ENCODE measurements at regions not wholly inside any gene's neighbourhood (a gene's known extent, or its start where the extent isn't known, plus 50 kb on each side); places are given as distances from the start of the nearest gene placed in this dataset.

- Histone ChIP-seq H3K4me1 (ENCODE audit: low read depth, poor library complexity, severe bottlenecking) (no peaks in the 10 kb centered on the region), H3K4me3 (IDR thresholded peaks at IDR 0.05; ENCODE audit: insufficient read depth, low read depth, low read length) (no peak overlapping the region), H3K79me2 (ENCODE audit: insufficient read depth, low read depth) (no peaks in the 10 kb centered on the region), H3K27ac (no peak overlapping the region), H3K9ac (no peak overlapping the region), H3K36me3 (ENCODE audit: insufficient read depth) (no peaks in the 10 kb centered on the region), H3K4me2 (no peak overlapping the region), H2AFZ (ENCODE audit: low read depth) (no peak overlapping the region), H4K20me1 (ENCODE audit: insufficient read depth) (no peaks in the 10 kb centered on the region), H3K27me3 (ENCODE audit: insufficient read depth, low read depth) (no peaks in the 10 kb centered on the region)
- no peak for TF ChIP-seq CTCF (conservative IDR thresholded peaks at IDR 0.05; ENCODE audit: low read depth, low read length)
These were observed 131.1 kb upstream of the NCAM1 start for GRCh38 chr11:112829971-112830654.

GRCh38 chr11:112831041-112831440 is 130.2 kb upstream of the NCAM1 start:
- no peaks in the 10 kb centered on the region for H3K27me3 ChIP-seq (ENCODE audit: insufficient read depth, low read depth)
- H3K36me3 ChIP-seq (ENCODE audit: insufficient read depth) = no peaks in the 10 kb centered on the region
- H3K4me3 ChIP-seq (IDR thresholded peaks at IDR 0.05; ENCODE audit: insufficient read depth, low read depth, low read length) = no peak overlapping the region
- no peaks in the 10 kb centered on the region for H4K20me1 ChIP-seq (ENCODE audit: insufficient read depth)
- no peak overlapping the region for H2AFZ ChIP-seq (ENCODE audit: low read depth)
- H3K27ac ChIP-seq = no peak overlapping the region
- H3K9ac ChIP-seq = no peak overlapping the region
- no peak overlapping the region for H3K4me2 ChIP-seq
- no peak for TF ChIP-seq CTCF (conservative IDR thresholded peaks at IDR 0.05; ENCODE audit: low read depth, low read length)
- H3K4me1 ChIP-seq (ENCODE audit: low read depth, poor library complexity, severe bottlenecking) = no peaks in the 10 kb centered on the region
- no peaks in the 10 kb centered on the region for H3K79me2 ChIP-seq (ENCODE audit: insufficient read depth, low read depth)

GRCh38 chr11:112831969-112832766 is 129.1 kb upstream of the NCAM1 start:
- no peaks in the 10 kb centered on the region for H3K4me1 ChIP-seq (ENCODE audit: low read depth, poor library complexity, severe bottlenecking)
- no peak for TF ChIP-seq CTCF (conservative IDR thresholded peaks at IDR 0.05; ENCODE audit: low read depth, low read length)
- no peak overlapping the region for H3K27ac ChIP-seq

GRCh38 chr11:112834277-112834755 is 126.9 kb upstream of the NCAM1 start:
- no peak for TF ChIP-seq CTCF (conservative IDR thresholded peaks at IDR 0.05; ENCODE audit: low read depth, low read length)
- no peaks in the 10 kb centered on the region for H3K36me3 ChIP-seq (ENCODE audit: insufficient read depth)
- H3K4me1 ChIP-seq (ENCODE audit: low read depth, poor library complexity, severe bottlenecking) = no peaks in the 10 kb centered on the region
- no peak overlapping the region for H3K4me3 ChIP-seq (IDR thresholded peaks at IDR 0.05; ENCODE audit: insufficient read depth, low read depth, low read length)
- H4K20me1 ChIP-seq (ENCODE audit: insufficient read depth) = no peaks in the 10 kb centered on the region
- no peak overlapping the region for H2AFZ ChIP-seq (ENCODE audit: low read depth)
- no peaks in the 10 kb centered on the region for H3K79me2 ChIP-seq (ENCODE audit: insufficient read depth, low read depth)
- no peaks in the 10 kb centered on the region for H3K27me3 ChIP-seq (ENCODE audit: insufficient read depth, low read depth)
- no peak overlapping the region for H3K27ac ChIP-seq
- H3K9ac ChIP-seq = no peak overlapping the region
- H3K4me2 ChIP-seq = no peak overlapping the region

More at GRCh38 chr11:112831969-112832766, 129.1 kb upstream of the NCAM1 start:
- Histone ChIP-seq H3K4me2 (no peak overlapping the region), H3K9ac (no peak overlapping the region), H3K27me3 (ENCODE audit: insufficient read depth, low read depth) (no peaks in the 10 kb centered on the region), H3K79me2 (ENCODE audit: insufficient read depth, low read depth) (no peaks in the 10 kb centered on the region), H2AFZ (ENCODE audit: low read depth) (no peak overlapping the region), H3K36me3 (ENCODE audit: insufficient read depth) (no peaks in the 10 kb centered on the region), H3K4me3 (IDR thresholded peaks at IDR 0.05; ENCODE audit: insufficient read depth, low read depth, low read length) (no peak overlapping the region), H4K20me1 (ENCODE audit: insufficient read depth) (no peaks in the 10 kb centered on the region)
